ENCODE measurements at regions not wholly inside any gene's neighbourhood (a gene's known extent, or its start where the extent isn't known, plus 50 kb on each side); places are given as distances from the start of the nearest gene placed in this dataset.

GRCh38 chr3:101989578-101990200 is 140.4 kb downstream of the NFKBIZ start:
- ATAC-seq (replicated peaks in 1 of 2) = no peak
- Mint-ChIP-seq H3K9me3 (no peaks in the 10 kb centered on the region), H3K27ac (peak overlapping the region; percentile 9)

GRCh38 chr3:101992863-101993262 is 143.5 kb downstream of the NFKBIZ start:
- Mint-ChIP-seq H3K36me3 (ENCODE audit: insufficient read depth in 2 of 2) (peaks cover 0 to 4% of the 10 kb centered on the region in 2 donors), H3K4me1 (ENCODE audit: low read depth) (peaks cover 72% of the 10 kb centered on the region), H3K4me3 (no peak overlapping the region), H3K27ac (no peak overlapping the region), H3K27me3 (ENCODE audit: low read depth) (no peaks in the 10 kb centered on the region), H3K9me3 (peaks cover 0 to 4% of the 10 kb centered on the region in 2 donors)
- DNase-seq (no peak), ATAC-seq (replicated peaks in 1 of 2) (no peak)

More at GRCh38 chr3:101989578-101990200, 140.4 kb downstream of the NFKBIZ start:
- peaks cover 56% of the 10 kb centered on the region for H3K4me1 Mint-ChIP-seq (ENCODE audit: low read depth)
- peak overlapping the region in 1 of 2 donors; percentile 28 for H3K4me3 Mint-ChIP-seq
- peaks cover 2 to 6% of the 10 kb centered on the region in 2 donors for H3K36me3 Mint-ChIP-seq (ENCODE audit: insufficient read depth in 2 of 2)
- no peak for DNase-seq
- peaks cover 10% of the 10 kb centered on the region for H3K27me3 Mint-ChIP-seq (ENCODE audit: low read depth)

DNA sequence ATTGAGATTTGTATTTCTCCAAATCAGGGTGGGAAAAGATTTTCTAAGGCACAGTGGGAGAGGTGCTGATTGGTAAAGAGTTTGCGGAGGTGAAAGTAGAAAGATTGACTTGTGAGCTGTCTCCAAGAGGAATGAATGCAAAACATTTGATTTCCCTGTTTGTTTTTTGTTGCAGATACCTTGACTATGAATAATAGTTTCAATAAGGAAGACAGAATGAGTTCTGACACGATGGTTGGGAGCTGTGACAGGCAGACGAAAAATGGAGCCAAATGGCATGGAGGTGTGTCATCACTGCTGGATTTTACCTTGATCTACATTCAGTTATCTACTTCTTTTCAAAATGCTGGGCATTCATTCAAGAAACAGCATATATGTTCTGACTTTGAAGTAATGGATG is 145.1 kb downstream of the NFKBIZ start:
- H3K4me1 Mint-ChIP-seq (ENCODE audit: low read depth) = peaks cover 62% of the 10 kb centered on the region
- peaks cover 0 to 4% of the 10 kb centered on the region in 2 donors for H3K36me3 Mint-ChIP-seq (ENCODE audit: insufficient read depth in 2 of 2)
- no peaks in the 10 kb centered on the region for H3K27me3 Mint-ChIP-seq (ENCODE audit: low read depth)
- H3K27ac Mint-ChIP-seq = no peak overlapping the region
- DNase-seq (no peak), ATAC-seq (replicated peaks in 1 of 2) (no peak)
- H3K9me3 Mint-ChIP-seq = peaks cover 0 to 4% of the 10 kb centered on the region in 2 donors
- no peak overlapping the region for H3K4me3 Mint-ChIP-seq

GRCh38 chr3:101995371-101996046 is 146.2 kb downstream of the NFKBIZ start:
- DNase-seq = no peak
- H3K36me3 Mint-ChIP-seq (ENCODE audit: insufficient read depth in 2 of 2) = peaks cover 0 to 4% of the 10 kb centered on the region in 2 donors
- H3K27me3 Mint-ChIP-seq (ENCODE audit: low read depth) = no peaks in the 10 kb centered on the region
- peak overlapping the region; percentile 56 for H3K27ac Mint-ChIP-seq
- H3K9me3 Mint-ChIP-seq = peaks cover 0 to 4% of the 10 kb centered on the region in 2 donors
- peak overlapping the region; percentile 35 to 56 for H3K4me3 Mint-ChIP-seq
- ATAC-seq (replicated peaks in 1 of 2) = peak; percentile 60 to 68
- H3K4me1 Mint-ChIP-seq (ENCODE audit: low read depth) = peaks cover 60% of the 10 kb centered on the region

DNA sequence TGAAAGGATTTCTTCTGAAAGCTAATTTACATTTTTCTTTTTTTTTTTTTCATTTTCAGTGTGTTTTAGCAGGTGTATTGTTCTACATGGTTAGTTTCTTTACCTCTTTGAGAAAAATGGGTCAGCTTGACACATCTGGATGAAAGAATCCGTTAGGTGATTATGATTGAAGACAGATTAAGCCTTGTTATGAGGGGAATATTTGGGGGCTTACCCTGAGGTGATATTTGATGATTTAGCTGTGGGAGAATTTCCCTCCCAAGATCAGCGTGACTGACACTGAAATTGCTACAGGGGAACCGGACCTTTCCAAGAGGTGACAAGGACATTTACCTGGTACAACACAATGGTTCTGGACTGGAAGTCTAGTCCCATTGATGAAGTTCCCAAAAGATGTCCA is 147.5 kb downstream of the NFKBIZ start:
- Mint-ChIP-seq H3K4me1 (ENCODE audit: low read depth) (peaks cover 59% of the 10 kb centered on the region), H3K27me3 (ENCODE audit: low read depth) (no peaks in the 10 kb centered on the region), H3K27ac (no peak overlapping the region), H3K4me3 (no peak overlapping the region), H3K36me3 (ENCODE audit: insufficient read depth in 2 of 2) (peaks cover 0 to 4% of the 10 kb centered on the region in 2 donors), H3K9me3 (peaks cover 0 to 4% of the 10 kb centered on the region in 2 donors)
- ATAC-seq (replicated peaks in 1 of 2) (no peak), DNase-seq (no peak)

- Mint-ChIP-seq H3K36me3 (ENCODE audit: insufficient read depth in 2 of 2) (peaks cover 0 to 1% of the 10 kb centered on the region in 2 donors), H3K4me1 (ENCODE audit: low read depth) (peaks cover 46% of the 10 kb centered on the region), H3K9me3 (peaks cover 0 to 4% of the 10 kb centered on the region in 2 donors), H3K4me3 (no peak overlapping the region), H3K27me3 (ENCODE audit: low read depth) (no peaks in the 10 kb centered on the region), H3K27ac (no peak overlapping the region)
- ATAC-seq (replicated peaks in 1 of 2) (no peak), DNase-seq (no peak)
Observed at GRCh38 chr3:101998256-101998926, 149.1 kb downstream of the NFKBIZ start.

- peaks cover 0 to 1% of the 10 kb centered on the region in 2 donors for H3K36me3 Mint-ChIP-seq (ENCODE audit: insufficient read depth in 2 of 2)
- peaks cover 37% of the 10 kb centered on the region for H3K4me1 Mint-ChIP-seq (ENCODE audit: low read depth)
- H3K9me3 Mint-ChIP-seq = peaks cover 0 to 4% of the 10 kb centered on the region in 2 donors
- no peak for DNase-seq
- ATAC-seq (replicated peaks in 1 of 2) = no peak
- H3K4me3 Mint-ChIP-seq = no peak overlapping the region
- H3K27ac Mint-ChIP-seq = no peak overlapping the region
- H3K27me3 Mint-ChIP-seq (ENCODE audit: low read depth) = no peaks in the 10 kb centered on the region
Observed at GRCh38 chr3:101999177-101999779, 150.0 kb downstream of the NFKBIZ start.

- peaks cover 0 to 1% of the 10 kb centered on the region in 2 donors for H3K36me3 Mint-ChIP-seq (ENCODE audit: insufficient read depth in 2 of 2)
- peaks cover 0 to 4% of the 10 kb centered on the region in 2 donors for H3K9me3 Mint-ChIP-seq
- no peak for ATAC-seq (replicated peaks in 1 of 2)
- no peak for DNase-seq
- peaks cover 23% of the 10 kb centered on the region for H3K4me1 Mint-ChIP-seq (ENCODE audit: low read depth)
- no peaks in the 10 kb centered on the region for H3K27me3 Mint-ChIP-seq (ENCODE audit: low read depth)
- no peak overlapping the region for H3K4me3 Mint-ChIP-seq
- H3K27ac Mint-ChIP-seq = no peak overlapping the region
Observed at GRCh38 chr3:102000620-102001209, 151.4 kb downstream of the NFKBIZ start.

DNA sequence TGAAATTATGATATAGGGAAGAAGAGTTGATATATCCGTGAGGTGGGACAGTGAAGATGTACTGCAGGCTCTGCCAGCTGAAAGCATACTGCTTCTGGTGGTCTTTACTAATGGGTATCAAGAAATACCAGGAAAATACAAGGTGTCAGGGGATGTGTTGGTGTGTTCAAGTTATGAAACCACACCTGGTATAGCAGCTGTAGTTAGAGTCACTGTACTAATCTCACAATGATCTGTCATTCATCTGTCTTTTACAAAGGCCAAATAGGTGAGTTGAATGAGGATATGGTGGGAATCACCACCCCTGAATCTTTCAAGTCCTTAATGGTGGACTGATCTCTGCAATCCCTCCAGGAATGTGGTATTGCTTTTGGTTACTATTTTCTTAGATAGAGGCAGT is 152.7 kb downstream of the NFKBIZ start:
- H3K27me3 Mint-ChIP-seq (ENCODE audit: low read depth) = no peaks in the 10 kb centered on the region
- H3K9me3 Mint-ChIP-seq = peaks cover 0 to 2% of the 10 kb centered on the region in 2 donors
- peaks cover 10% of the 10 kb centered on the region for H3K4me1 Mint-ChIP-seq (ENCODE audit: low read depth)
- H3K36me3 Mint-ChIP-seq (ENCODE audit: insufficient read depth in 2 of 2) = no peaks in the 10 kb centered on the region
- DNase-seq (no peak), ATAC-seq (replicated peaks in 1 of 2) (no peak)
- H3K4me3 Mint-ChIP-seq = no peak overlapping the region
- H3K27ac Mint-ChIP-seq = no peak overlapping the region

DNA sequence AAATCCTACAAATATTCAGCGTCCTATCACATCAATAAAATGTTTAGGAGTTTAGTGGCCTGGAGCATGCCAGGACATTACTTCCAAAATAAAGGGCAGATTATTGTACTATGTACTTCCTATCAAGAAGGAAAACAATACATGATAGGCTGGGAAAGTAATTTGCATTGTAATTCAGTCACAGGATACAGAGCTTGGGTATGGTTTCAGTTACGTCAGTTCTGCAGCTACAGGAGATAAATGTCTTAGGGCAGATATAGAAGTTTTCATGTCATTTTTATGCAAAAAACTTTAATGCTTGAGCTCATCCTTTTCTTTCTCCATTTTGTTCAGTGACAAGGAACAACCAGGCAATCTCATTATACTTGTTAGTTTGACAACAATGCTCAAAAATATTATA is 155.2 kb downstream of the NFKBIZ start:
- Mint-ChIP-seq H3K4me1 (ENCODE audit: low read depth) (peaks cover 4% of the 10 kb centered on the region), H3K36me3 (ENCODE audit: insufficient read depth in 2 of 2) (peaks cover 5% of the 10 kb centered on the region in 2 donors), H3K27ac (no peak overlapping the region), H3K27me3 (ENCODE audit: low read depth) (no peaks in the 10 kb centered on the region), H3K9me3 (peaks cover 4 to 5% of the 10 kb centered on the region in 2 donors), H3K4me3 (no peak overlapping the region)
- DNase-seq (no peak), ATAC-seq (replicated peaks in 1 of 2) (no peak)

DNA sequence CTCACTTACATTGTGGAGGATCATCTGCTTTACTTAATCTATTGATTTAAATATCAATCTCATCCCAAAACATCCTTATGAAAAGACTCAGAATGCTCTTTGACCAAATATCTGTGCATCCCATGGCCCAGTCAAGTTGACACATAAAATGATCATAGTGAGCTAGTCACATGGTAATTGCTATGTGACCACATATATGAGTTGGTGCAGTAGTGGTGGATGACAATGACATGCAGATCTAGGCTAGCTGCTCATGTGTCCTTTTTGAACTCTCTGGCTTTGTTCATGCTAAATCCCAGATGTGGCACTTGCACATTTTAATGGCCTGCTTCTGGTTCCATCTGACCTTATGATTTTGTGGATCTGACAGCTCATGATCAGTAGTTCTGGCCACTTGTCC is 156.2 kb downstream of the NFKBIZ start:
- Mint-ChIP-seq H3K4me3 (no peak overlapping the region), H3K36me3 (ENCODE audit: insufficient read depth in 2 of 2) (peaks cover 7 to 8% of the 10 kb centered on the region in 2 donors), H3K27ac (no peak overlapping the region), H3K4me1 (ENCODE audit: low read depth) (no peaks in the 10 kb centered on the region), H3K27me3 (ENCODE audit: low read depth) (no peaks in the 10 kb centered on the region), H3K9me3 (peaks cover 4 to 5% of the 10 kb centered on the region in 2 donors)
- ATAC-seq (replicated peaks in 1 of 2) (peak; percentile 31 to 56), DNase-seq (no peak)

- peaks cover 5 to 9% of the 10 kb centered on the region in 2 donors for H3K9me3 Mint-ChIP-seq
- no peaks in the 10 kb centered on the region for H3K4me1 Mint-ChIP-seq (ENCODE audit: low read depth)
- H3K4me3 Mint-ChIP-seq = no peak overlapping the region
- H3K36me3 Mint-ChIP-seq (ENCODE audit: insufficient read depth in 2 of 2) = peaks cover 11 to 13% of the 10 kb centered on the region in 2 donors
- no peak for DNase-seq
- ATAC-seq (replicated peaks in 1 of 2) = no peak
- no peak overlapping the region for H3K27ac Mint-ChIP-seq
- H3K27me3 Mint-ChIP-seq (ENCODE audit: low read depth) = no peaks in the 10 kb centered on the region
Observed at GRCh38 chr3:102006812-102007485, 157.6 kb downstream of the NFKBIZ start.
